Right lobe of liver (tissue), 6 donors: ENCODE measurements at regions not wholly inside any gene's neighbourhood (a gene's known extent, or its start where the extent isn't known, plus 50 kb on each side); places are given as distances from the start of the nearest gene placed in this dataset.

Experiments
- ATAC-seq, 4 donors: fragments of 200-7000 bp; cut with Tn5 transposase; one replicate each; pipeline ENCODE4 v1.9.1; 2020; ENCODE audit warnings: mild to moderate bottlenecking in 4 of 4, moderate library complexity in 4 of 4
- DNase-seq, 3 donors: peaks; one replicate each; pipeline ENCODE4 v3.0.0-alpha.2; 2020
- H3K27ac ChIP-seq, 3 donors: fragments of 200-600 bp; one replicate each; pipeline ENCODE4 v1.8.0; 2022
- H3K27me3 ChIP-seq, 2 donors: fragments of 200-600 bp; one replicate each; pipeline ENCODE4 v1.8.0; 2022
- H3K36me3 ChIP-seq, 4 donors: fragments of 200-600 bp; sonication (generic) in 1 of 4; one replicate each; pipeline versions ENCODE4 v1.5.1 to v1.8.0; 2017 to 2022; ENCODE audit warnings: control low read depth in 1 of 4
- H3K4me1 ChIP-seq, 4 donors: fragments of 200-600 bp; sonication (generic) in 1 of 4; one replicate each; pipeline versions ENCODE4 v1.5.1 to v1.8.0; 2017 to 2022; ENCODE audit warnings: control low read depth in 1 of 4
- H3K4me3 ChIP-seq, 3 donors: fragments of 200-600 bp; one replicate each; pipeline ENCODE4 v1.8.0; 2022
- H3K9me3 ChIP-seq, 4 donors: fragments of 200-600 bp; sonication (generic) in 1 of 4; one replicate each; pipeline versions ENCODE4 v1.5.1 to v1.8.0; 2017 to 2022; ENCODE audit warnings: control low read depth in 1 of 4
- CTCF ChIP-seq, 4 donors: fragments of 200-600 bp in 3 of 4; fragments of 450-650 bp in 1 of 4; IDR thresholded peaks; one replicate each; pipeline versions ENCODE4 v1.5.1 to v1.8.0; 2016 to 2022; ENCODE audit warnings: antibody characterized with exemption in 4 of 4, mild to moderate bottlenecking in 2 of 4
- POLR2A ChIP-seq: fragments of 450-650 bp; IDR thresholded peaks from one replicate; pipeline ENCODE4 v1.6.1; 2017; ENCODE audit warnings: antibody characterized with exemption, mild to moderate bottlenecking
- WGBS: methylation state at CpG from one replicate; pipeline ENCODE4 v1.1.6; 2018; ENCODE audit warnings: low coverage, low lambda C conversion rate; ENCODE audit not compliant: insufficient coverage; ENCODE audit errors: missing lambda C conversion rate; 5-methylcytosine and 5-hydroxymethylcytosine counted together
- intact Hi-C, 2 donors: fragments of 100-400 bp; cut with DNase I; formaldehyde crosslinking; loops; one replicate each; pipeline versions ENCODE4 v1.11.2 to v1.14.1; 2022
- donor health status: DM: no; HTN: yes; CAD: no.
- donor health status: DM: no; HTN: no; CAD: no.
- donor health status: DM: no; HTN: no; CAD: no.
- donor health status: DM: no; HTN: yes; CAD: no.
- donor health status: DM: no; HTN: yes; CAD: no.

GRCh38 chr6:14401246-14401645 lies 283.7 kb downstream of the CD83 start:
- no peak for TF ChIP-seq CTCF (IDR thresholded peaks at IDR 0.05)
- no peak for TF ChIP-seq POLR2A
- Histone ChIP-seq H3K9me3 (no peaks in the 10 kb centered on the region), H3K27ac (no peak overlapping the region), H3K4me3 (no peak overlapping the region), H3K36me3 (no peaks in the 10 kb centered on the region), H3K27me3 (no peaks in the 10 kb centered on the region), H3K4me1 (no peaks in the 10 kb centered on the region)
- intact Hi-C loops, result no loop called here
- WGBS, result 73% methylated on average over 5 of the region's 5 CpGs
- ATAC-seq (no peak), DNase-seq (no peak)

GRCh38 chr6:14406614-14407331 lies 289.2 kb downstream of the CD83 start:
- DNase-seq (no peak), ATAC-seq (no peak)
- TF ChIP-seq CTCF (IDR thresholded peaks at IDR 0.05) (no peak), POLR2A (no peak)
- 76% methylated on average over 9 of the region's 9 CpGs for WGBS
- Histone ChIP-seq H3K27me3 (no peaks in the 10 kb centered on the region), H3K27ac (no peak overlapping the region), H3K9me3 (no peaks in the 10 kb centered on the region), H3K4me3 (no peak overlapping the region), H3K4me1 (no peaks in the 10 kb centered on the region), H3K36me3 (no peaks in the 10 kb centered on the region)
- intact Hi-C loops, result no loop called here

- intact Hi-C loops, result no loop called here
- TF ChIP-seq CTCF (IDR thresholded peaks at IDR 0.05) (no peak), POLR2A (no peak)
- ATAC-seq (no peak), DNase-seq (no peak)
- Histone ChIP-seq H3K4me3 (no peak overlapping the region), H3K27me3 (no peaks in the 10 kb centered on the region), H3K9me3 (no peaks in the 10 kb centered on the region), H3K36me3 (no peaks in the 10 kb centered on the region), H3K27ac (no peak overlapping the region), H3K4me1 (no peaks in the 10 kb centered on the region)
- 78% methylated on average over 3 of the region's 4 CpGs for WGBS
Observed at GRCh38 chr6:14408446-14408845, 290.9 kb downstream of the CD83 start.

GRCh38 chr6:14412026-14412425 lies 294.5 kb downstream of the CD83 start:
- no peak for ATAC-seq
- H3K4me3 ChIP-seq, result no peak overlapping the region
- intact Hi-C loops, result no loop called here
- no peak for DNase-seq
- H3K9me3 ChIP-seq, result no peaks in the 10 kb centered on the region
- H3K27ac ChIP-seq, result no peak overlapping the region
- H3K27me3 ChIP-seq, result no peaks in the 10 kb centered on the region
- H3K36me3 ChIP-seq, result no peaks in the 10 kb centered on the region
- no peak for TF ChIP-seq CTCF (IDR thresholded peaks at IDR 0.05)
- TF ChIP-seq POLR2A, result no peak
- WGBS, result 53% methylated on average over 2 of the region's 2 CpGs
- no peaks in the 10 kb centered on the region for H3K4me1 ChIP-seq
